SK-N-SH treated with all-trans-retinoic acid at 6 μM for 48 hours (cell line): ENCODE measurements at regions not wholly inside any gene's neighbourhood (a gene's known extent, or its start where the extent isn't known, plus 50 kb on each side); places are given as distances from the start of the nearest gene placed in this dataset.

Experiments used
- ATAC-seq: fragments of 200-7000 bp; cut with Tn5 transposase; 3 replicates; pipeline ENCODE4 v1.9.1; 2020; ENCODE audit warnings: mild to moderate bottlenecking, moderate library complexity
- ARNTL ChIP-seq: fragments of 450-650 bp; formaldehyde crosslinking; IDR thresholded peaks from 2 replicates; pipeline ENCODE4 v1.5.0; 2020; ENCODE audit warnings: low read depth, mild to moderate bottlenecking, moderate library complexity, borderline replicate concordance
- CREB5 ChIP-seq: fragments of 250-450 bp; sonication (Bioruptor Pico); IDR thresholded peaks from 2 replicates; pipeline ENCODE4 v1.5.1; 2020; ENCODE audit warnings: low read depth, mild to moderate bottlenecking, moderate library complexity
- CSDC2 ChIP-seq: fragments of 250-450 bp; sonication (Bioruptor Pico); IDR thresholded peaks from 2 replicates; pipeline ENCODE4 v1.5.0; 2020; ENCODE audit warnings: mild to moderate bottlenecking, moderate library complexity
- CSRNP3 ChIP-seq: fragments of 250-450 bp; sonication (Bioruptor Pico); IDR thresholded peaks from 2 replicates; pipeline ENCODE4 v1.5.1; 2021; ENCODE audit warnings: mild to moderate bottlenecking, moderate library complexity
- ESRRG ChIP-seq: fragments of 250-450 bp; sonication (Bioruptor Pico); IDR thresholded peaks from 2 replicates; pipeline ENCODE4 v1.6.1; 2021; ENCODE audit warnings: mild to moderate bottlenecking
- GLIS3 ChIP-seq: fragments of 250-450 bp; sonication (Bioruptor Pico); IDR thresholded peaks from 2 replicates; pipeline ENCODE4 v1.5.0; 2020; ENCODE audit warnings: mild to moderate bottlenecking, moderate library complexity
- ISL1 ChIP-seq: fragments of 250-450 bp; sonication (Bioruptor Pico); IDR thresholded peaks from 2 replicates; pipeline ENCODE4 v2.1.2; 2022; ENCODE audit warnings: mild to moderate bottlenecking, moderate library complexity
- PATZ1 ChIP-seq: fragments of 250-450 bp; sonication (Bioruptor Pico); IDR thresholded peaks from 2 replicates; pipeline ENCODE4 v1.8.0; 2020; ENCODE audit warnings: mild to moderate bottlenecking, moderate library complexity, borderline replicate concordance
- POU6F1 ChIP-seq: fragments of 250-450 bp; sonication (Bioruptor Pico); IDR thresholded peaks from 2 replicates; pipeline ENCODE4 v1.8.0; 2021; ENCODE audit warnings: low read depth, mild to moderate bottlenecking, moderate library complexity, borderline replicate concordance
- PPARA ChIP-seq: fragments of 250-450 bp; sonication (Bioruptor Pico); IDR thresholded peaks from 2 replicates; pipeline ENCODE4 v1.5.0; 2020; ENCODE audit warnings: mild to moderate bottlenecking, borderline replicate concordance
- RARB ChIP-seq: fragments of 250-450 bp; sonication (Bioruptor Pico); IDR thresholded peaks from 2 replicates; pipeline ENCODE4 v1.8.0; 2021; ENCODE audit warnings: mild to moderate bottlenecking, moderate library complexity
- SNAI2 ChIP-seq: fragments of 250-450 bp; sonication (Bioruptor Pico); IDR thresholded peaks from 2 replicates; pipeline ENCODE4 v1.5.0; 2020; ENCODE audit warnings: mild to moderate bottlenecking, moderate library complexity
- TCF4 ChIP-seq: fragments of 250-450 bp; sonication (Bioruptor Pico); IDR thresholded peaks from 2 replicates; pipeline ENCODE4 v1.8.0; 2021; ENCODE audit warnings: mild to moderate bottlenecking, moderate library complexity, borderline replicate concordance
- TOX ChIP-seq: fragments of 250-450 bp; sonication (Bioruptor Pico); IDR thresholded peaks from 2 replicates; pipeline ENCODE4 v1.8.0; 2021; ENCODE audit warnings: mild to moderate bottlenecking, moderate library complexity, borderline replicate concordance
- TSHZ2 ChIP-seq: fragments of 250-450 bp; sonication (Bioruptor Pico); IDR thresholded peaks from 2 replicates; pipeline ENCODE4 v1.5.0; 2020; ENCODE audit warnings: mild to moderate bottlenecking, moderate library complexity
- ZC3H10 ChIP-seq: fragments of 250-450 bp; sonication (Bioruptor Pico); IDR thresholded peaks from 2 replicates; pipeline ENCODE4 v1.5.1; 2021; ENCODE audit warnings: mild to moderate bottlenecking, moderate library complexity
- ZFP3 ChIP-seq: fragments of 250-450 bp; sonication (Bioruptor Pico); IDR thresholded peaks from 2 replicates; pipeline ENCODE4 v1.5.0; 2020; ENCODE audit warnings: mild to moderate bottlenecking, moderate library complexity
- ZNF565 ChIP-seq: fragments of 450-650 bp; formaldehyde crosslinking; conservative IDR thresholded peaks from 2 replicates; pipeline ENCODE4 v1.5.0; 2020; ENCODE audit warnings: low read depth, mild to moderate bottlenecking, moderate library complexity
- ZNF70 ChIP-seq: fragments of 450-650 bp; formaldehyde crosslinking; IDR thresholded peaks from 2 replicates; pipeline ENCODE4 v1.5.0; 2020; ENCODE audit warnings: mild to moderate bottlenecking, moderate library complexity
- ZNF8 ChIP-seq: fragments of 450-650 bp; formaldehyde crosslinking; IDR thresholded peaks from 2 replicates; pipeline ENCODE4 v1.5.0; 2020; ENCODE audit warnings: mild to moderate bottlenecking, moderate library complexity

GRCh38 chr3:148093753-148094152, 604.0 kb upstream of the AGTR1 start:
- TF ChIP-seq ZNF8 (CRISPR knock-in tag) (no peak), SNAI2 (no peak), PPARA (no peak), CREB5 (CRISPR knock-in tag) (no peak), TCF4 (no peak), CSDC2 (CRISPR knock-in tag) (no peak), TSHZ2 (CRISPR knock-in tag) (no peak), ISL1 (CRISPR knock-in tag) (no peak), ARNTL (CRISPR knock-in tag) (no peak), POU6F1 (CRISPR knock-in tag) (no peak), ZNF565 (CRISPR knock-in tag) (no peak), CSRNP3 (no peak), RARB (CRISPR knock-in tag) (no peak), ZFP3 (CRISPR knock-in tag) (no peak), ESRRG (CRISPR knock-in tag) (no peak), GLIS3 (CRISPR knock-in tag) (no peak)
- no peak for ATAC-seq

GRCh38 chr3:148095962-148096361, 601.7 kb upstream of the AGTR1 start:
- TF ChIP-seq ZNF70 (CRISPR knock-in tag), result no peak

GRCh38 chr3:148100476-148100875, 597.2 kb upstream of the AGTR1 start:
- no peak for ATAC-seq
- TF ChIP-seq SNAI2 (no peak), GLIS3 (CRISPR knock-in tag) (no peak), TSHZ2 (CRISPR knock-in tag) (no peak), ZFP3 (CRISPR knock-in tag) (no peak), ESRRG (CRISPR knock-in tag) (no peak), RARB (CRISPR knock-in tag) (no peak), PPARA (no peak), CSRNP3 (no peak), ZNF70 (CRISPR knock-in tag) (no peak), ISL1 (CRISPR knock-in tag) (no peak), POU6F1 (CRISPR knock-in tag) (no peak), ZC3H10 (no peak), CREB5 (CRISPR knock-in tag) (no peak), PATZ1 (CRISPR knock-in tag) (no peak), ARNTL (CRISPR knock-in tag) (no peak), TOX (CRISPR knock-in tag) (no peak), TCF4 (no peak)

More at GRCh38 chr3:148095962-148096361, 601.7 kb upstream of the AGTR1 start:
- ATAC-seq, result no peak
